Upper lobe of right lung (tissue), 1 donor: ENCODE measurements at regions not wholly inside any gene's neighbourhood (a gene's known extent, or its start where the extent isn't known, plus 50 kb on each side); places are given as distances from the start of the nearest gene placed in this dataset.
"Not testable (repeated sequence)": the region's sequence is repeated elsewhere in the genome, so short reads cannot be mapped to it uniquely, and the experiment has no call there.

Experiments
- ATAC-seq: fragments of 200-7000 bp; cut with Tn5 transposase; one replicate; pipeline ENCODE4 v1.9.1; 2020; ENCODE audit warnings: mild to moderate bottlenecking, moderate library complexity
- DNase-seq: peaks from one replicate; pipeline ENCODE4 v3.0.0-alpha.2; 2020
- H3K27ac ChIP-seq: fragments of 200-600 bp; one replicate; pipeline ENCODE4 v1.8.0; 2022
- H3K27me3 ChIP-seq: fragments of 200-600 bp; one replicate; pipeline ENCODE4 v1.8.0; 2022; ENCODE audit warnings: mild to moderate bottlenecking
- H3K36me3 ChIP-seq: fragments of 200-600 bp; one replicate; pipeline ENCODE4 v1.8.0; 2022
- H3K4me1 ChIP-seq: fragments of 200-600 bp; one replicate; pipeline ENCODE4 v1.8.0; 2022
- H3K4me3 ChIP-seq: fragments of 200-600 bp; one replicate; pipeline ENCODE4 v1.8.0; 2022; ENCODE audit warnings: mild to moderate bottlenecking
- H3K9me3 ChIP-seq: fragments of 200-600 bp; one replicate; pipeline ENCODE4 v1.8.0; 2022
- intact Hi-C: fragments of 100-400 bp; cut with DNase I; formaldehyde crosslinking; loops from one replicate; pipeline ENCODE4 v1.11.0; 2022
- TF ChIP-seq, protein P1 (sequence below): fragments of 200-600 bp; IDR thresholded peaks from one replicate; pipeline ENCODE4 v1.8.0; 2022; ENCODE audit warnings: antibody characterized with exemption
- donor health status: DM: no; HTN: yes; CAD: no; lungs with severe emphysema.

DNA sequence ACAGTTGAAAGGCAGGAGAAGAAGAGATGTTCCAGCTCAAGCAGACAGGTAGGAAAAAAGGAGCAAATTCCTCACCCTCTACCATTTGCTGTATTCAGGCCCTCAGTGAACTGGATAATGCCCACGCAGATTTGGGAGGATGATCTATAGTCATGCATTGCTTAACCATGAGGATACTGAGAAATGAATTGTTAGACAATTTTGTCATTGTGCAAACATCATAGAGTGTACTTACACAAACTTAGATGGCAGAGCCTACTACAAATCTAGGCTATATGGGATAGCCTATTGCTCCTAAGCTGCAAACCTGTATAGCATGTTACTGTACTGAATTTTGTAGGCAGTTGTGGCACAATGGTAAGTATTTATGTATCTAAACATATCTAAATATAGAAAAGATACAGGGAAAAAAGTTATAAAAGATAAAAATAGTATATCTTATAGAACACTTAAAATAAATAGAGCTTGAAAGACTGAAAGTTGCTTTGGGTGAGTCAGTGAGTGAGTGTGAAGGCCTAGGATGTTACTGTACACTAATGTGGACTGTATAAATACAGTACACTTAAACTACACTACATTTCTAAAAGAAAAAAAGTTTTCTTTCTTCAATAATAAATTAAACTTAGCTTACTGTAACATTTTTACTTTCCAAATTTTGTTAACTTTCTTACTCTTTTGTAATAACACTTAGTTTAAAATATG is 672.3 kb downstream of the UTRN start:
- Histone ChIP-seq H3K4me3 (no peak overlapping the region), H3K4me1 (no peaks in the 10 kb centered on the region), H3K27me3 (no peaks in the 10 kb centered on the region), H3K9me3 (no peaks in the 10 kb centered on the region), H3K36me3 (no peaks in the 10 kb centered on the region), H3K27ac (no peak overlapping the region)
- TF ChIP-seq, protein P1, sequence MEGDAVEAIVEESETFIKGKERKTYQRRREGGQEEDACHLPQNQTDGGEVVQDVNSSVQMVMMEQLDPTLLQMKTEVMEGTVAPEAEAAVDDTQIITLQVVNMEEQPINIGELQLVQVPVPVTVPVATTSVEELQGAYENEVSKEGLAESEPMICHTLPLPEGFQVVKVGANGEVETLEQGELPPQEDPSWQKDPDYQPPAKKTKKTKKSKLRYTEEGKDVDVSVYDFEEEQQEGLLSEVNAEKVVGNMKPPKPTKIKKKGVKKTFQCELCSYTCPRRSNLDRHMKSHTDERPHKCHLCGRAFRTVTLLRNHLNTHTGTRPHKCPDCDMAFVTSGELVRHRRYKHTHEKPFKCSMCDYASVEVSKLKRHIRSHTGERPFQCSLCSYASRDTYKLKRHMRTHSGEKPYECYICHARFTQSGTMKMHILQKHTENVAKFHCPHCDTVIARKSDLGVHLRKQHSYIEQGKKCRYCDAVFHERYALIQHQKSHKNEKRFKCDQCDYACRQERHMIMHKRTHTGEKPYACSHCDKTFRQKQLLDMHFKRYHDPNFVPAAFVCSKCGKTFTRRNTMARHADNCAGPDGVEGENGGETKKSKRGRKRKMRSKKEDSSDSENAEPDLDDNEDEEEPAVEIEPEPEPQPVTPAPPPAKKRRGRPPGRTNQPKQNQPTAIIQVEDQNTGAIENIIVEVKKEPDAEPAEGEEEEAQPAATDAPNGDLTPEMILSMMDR: no peak
- no peak for DNase-seq
- no peak for ATAC-seq
- intact Hi-C loops: no loop called here

DNA sequence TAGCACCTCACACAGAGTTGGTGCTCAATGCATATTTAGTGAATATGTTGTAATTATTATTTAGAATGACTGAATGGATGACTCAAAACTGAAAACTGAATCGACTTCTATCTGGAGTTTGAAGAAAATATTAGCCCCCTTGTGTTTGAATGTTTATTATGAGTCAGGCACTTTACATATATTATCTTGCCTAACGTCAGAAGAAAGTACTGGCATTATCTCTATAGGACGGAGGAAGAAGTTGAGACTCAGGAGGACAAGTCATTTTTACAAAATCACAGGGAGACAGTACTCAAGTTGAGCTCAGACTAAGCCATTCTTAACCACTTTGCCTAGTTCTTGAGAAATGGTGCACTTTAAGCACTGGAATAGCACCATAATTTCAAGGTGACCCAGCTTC is 684.0 kb downstream of the UTRN start:
- ATAC-seq (no peak), DNase-seq (no peak)
- Histone ChIP-seq H3K4me3 (no peak overlapping the region), H3K9me3 (no peaks in the 10 kb centered on the region), H3K4me1 (no peaks in the 10 kb centered on the region), H3K27ac (no peak overlapping the region), H3K36me3 (no peaks in the 10 kb centered on the region), H3K27me3 (no peaks in the 10 kb centered on the region)
- intact Hi-C loops: no loop called here
- TF ChIP-seq, protein P1: no peak

DNA sequence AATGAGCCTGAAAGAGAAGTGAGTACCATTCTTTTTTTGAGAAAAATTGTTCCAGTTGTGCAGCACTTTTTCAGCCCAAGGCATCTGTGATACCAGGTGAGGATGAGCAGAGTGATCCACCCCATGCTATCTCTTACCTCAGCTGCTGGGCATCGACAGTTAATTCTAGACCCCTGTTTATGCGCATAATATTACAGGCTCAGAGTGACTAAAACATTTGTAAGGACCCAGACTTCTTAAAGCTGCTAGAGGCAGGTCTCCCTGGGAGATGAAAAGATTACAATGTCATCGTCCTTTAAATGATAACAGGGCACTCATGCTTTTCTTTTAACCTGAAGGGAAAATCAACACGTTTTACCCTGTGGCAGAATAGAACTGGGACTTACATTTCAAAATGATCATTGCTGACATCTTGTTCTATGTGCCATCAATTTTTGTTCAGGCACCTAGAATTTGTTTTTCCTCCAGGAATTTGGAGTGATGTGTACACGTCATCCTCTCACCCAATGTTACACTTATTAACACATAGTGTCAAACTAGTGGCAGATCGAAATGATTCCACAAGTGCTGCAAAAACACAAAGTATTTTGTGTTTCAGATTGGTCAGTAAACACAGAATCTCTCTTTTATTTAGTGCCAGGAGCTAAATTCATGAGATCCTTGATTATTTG is 684.6 kb downstream of the UTRN start:
- Histone ChIP-seq H3K4me3 (no peak overlapping the region), H3K9me3 (no peaks in the 10 kb centered on the region), H3K4me1 (no peaks in the 10 kb centered on the region), H3K27ac (no peak overlapping the region), H3K27me3 (no peaks in the 10 kb centered on the region), H3K36me3 (no peaks in the 10 kb centered on the region)
- intact Hi-C loops: no loop called here
- DNase-seq (no peak), ATAC-seq (no peak)
- TF ChIP-seq, protein P1: no peak

DNA sequence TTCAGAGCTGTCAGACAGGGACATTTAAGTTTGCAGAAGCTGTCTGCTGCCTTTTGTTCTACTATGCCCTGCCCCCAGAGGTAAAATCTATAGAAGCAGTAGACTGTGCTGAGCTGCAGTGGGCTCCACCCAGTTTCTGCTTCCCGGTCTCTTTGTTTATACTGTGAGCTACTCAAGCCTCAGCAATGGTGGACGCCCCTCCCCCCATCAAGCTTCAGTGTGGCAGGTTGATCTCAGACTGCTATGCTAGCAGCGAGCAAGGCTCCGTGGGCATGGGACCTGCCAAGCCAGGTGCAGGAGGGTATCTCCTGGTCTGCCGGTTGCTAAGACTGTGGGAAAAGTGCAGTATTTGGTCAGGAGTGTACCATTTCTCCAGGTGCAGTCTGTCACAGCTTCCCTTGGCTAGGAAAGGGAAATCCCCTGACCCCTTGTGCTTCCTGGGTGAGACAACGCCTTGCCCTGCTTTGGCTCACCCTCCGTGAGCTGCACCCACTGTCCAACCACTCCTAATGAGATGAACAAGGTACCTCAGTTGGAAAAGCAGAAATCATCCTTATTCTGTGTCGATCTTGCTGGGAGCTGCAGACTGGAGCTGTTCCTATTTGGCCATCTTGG is 692.2 kb downstream of the UTRN start:
- H3K27me3 ChIP-seq, H3K27ac ChIP-seq, H3K36me3 ChIP-seq, H3K4me1 ChIP-seq, H3K9me3 ChIP-seq, intact Hi-C loops, H3K4me3 ChIP-seq: not testable (repeated sequence)
- ATAC-seq (peak; percentile 79), DNase-seq (peak; percentile 74)

DNA sequence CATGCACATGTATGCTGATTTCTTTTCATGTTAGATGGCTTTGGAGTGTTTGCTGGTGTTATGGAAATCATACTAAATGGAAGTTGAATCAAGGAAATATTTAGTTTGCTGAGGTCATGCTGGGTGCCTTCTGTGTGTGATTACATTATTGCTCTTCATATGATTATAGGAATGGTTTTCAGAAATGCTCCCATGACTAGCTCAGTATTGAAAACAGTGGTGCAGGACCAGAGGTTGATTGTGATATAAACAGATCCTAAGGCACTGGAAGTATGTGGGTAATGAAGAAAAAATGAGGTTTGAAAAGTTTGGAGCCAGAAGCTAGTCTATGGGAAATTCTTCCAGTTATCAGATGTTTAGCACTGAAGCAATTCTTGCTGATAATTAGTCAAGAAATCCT is 693.1 kb downstream of the UTRN start:
- no peaks in the 10 kb centered on the region for H3K27me3 ChIP-seq

DNA sequence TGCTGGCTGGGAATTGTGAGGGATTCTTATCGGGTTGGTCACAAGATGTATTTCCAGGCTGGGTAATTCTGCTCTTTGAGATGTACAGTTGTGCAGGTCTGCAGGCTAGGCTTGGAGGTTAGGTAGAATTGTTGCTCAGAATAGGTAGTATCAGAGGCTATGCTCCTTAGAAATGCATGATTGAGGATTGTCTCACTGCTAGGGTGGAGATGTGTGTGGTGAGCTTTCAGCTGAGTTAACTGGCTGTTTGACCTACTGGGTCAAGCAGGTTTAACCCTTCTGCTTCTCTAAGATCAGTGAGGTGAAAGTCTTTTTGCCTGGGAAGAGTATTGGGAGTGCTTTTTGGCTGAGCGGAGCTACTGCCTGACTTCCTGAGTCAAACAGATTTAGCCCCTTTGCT is 701.1 kb downstream of the UTRN start:
- H3K4me1 ChIP-seq: no peaks in the 10 kb centered on the region
- H3K36me3 ChIP-seq: no peaks in the 10 kb centered on the region
- no peaks in the 10 kb centered on the region for H3K27me3 ChIP-seq
- no peak overlapping the region for H3K27ac ChIP-seq
- H3K4me3 ChIP-seq: no peak overlapping the region
- TF ChIP-seq, protein P1: no peak
- DNase-seq (no peak), ATAC-seq (no peak)
- intact Hi-C loops: no loop called here
- H3K9me3 ChIP-seq: no peaks in the 10 kb centered on the region

More for the DNA sequence above, 693.1 kb downstream of the UTRN start:
- ATAC-seq (no peak), DNase-seq (no peak)
- Histone ChIP-seq H3K9me3 (no peaks in the 10 kb centered on the region), H3K36me3 (no peaks in the 10 kb centered on the region), H3K27ac (no peak overlapping the region), H3K4me3 (no peak overlapping the region), H3K4me1 (no peaks in the 10 kb centered on the region)
- TF ChIP-seq, protein P1: no peak
- intact Hi-C loops: no loop called here
